ENCODE measurements at regions not wholly inside any gene's neighbourhood (a gene's known extent, or its start where the extent isn't known, plus 50 kb on each side); places are given as distances from the start of the nearest gene placed in this dataset.

DNA sequence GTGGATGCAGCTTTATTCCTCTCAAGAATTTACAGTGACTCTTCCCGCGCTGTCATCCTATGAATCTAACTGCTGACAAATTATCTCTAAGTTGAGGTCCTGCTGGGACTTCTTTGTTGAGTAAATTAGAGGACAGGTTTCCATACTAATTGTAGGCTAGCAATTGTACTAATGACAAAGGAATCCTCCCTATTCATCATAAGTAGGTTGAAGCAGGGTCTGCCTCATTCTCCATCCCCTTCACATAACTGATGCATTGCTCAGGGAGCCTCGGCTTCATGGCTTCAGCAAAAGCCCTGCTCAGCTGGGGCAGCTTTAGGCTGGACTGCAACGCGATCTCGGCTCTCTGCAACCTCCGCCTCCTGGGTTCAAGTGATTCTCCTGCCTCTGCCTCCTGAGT lies 83.1 kb upstream of the IRX6 start:
- no peak for TF ChIP-seq POLR2AphosphoS5 (IDR thresholded peaks at IDR 0.05; ENCODE audit: borderline replicate concordance, low read depth, low read length)
- TF ChIP-seq EZH2 (IDR thresholded peaks at IDR 0.05), result no peak
- no peak for TF ChIP-seq FOXP2 (optimal IDR thresholded peaks at IDR 0.05; ENCODE audit: control extremely low read depth, extremely low read length, insufficient read depth)
